H1 (cell line): ENCODE measurements at regions not wholly inside any gene's neighbourhood (a gene's known extent, or its start where the extent isn't known, plus 50 kb on each side); places are given as distances from the start of the nearest gene placed in this dataset.

Experiments used
- ASH2L ChIP-seq: fragments of 200-600, 300-600 bp; sonication (generic); IDR thresholded peaks from one replicate; pipeline ENCODE4 v1.7.1; 2017; ENCODE audit warnings: low read length
- BCL11A ChIP-seq, 2 experiments: IDR thresholded peaks; one replicate each; pipeline ENCODE4 v1.6.1; 2011; ENCODE audit warnings: low read depth in 2 of 2, low read length in 2 of 2, mild to moderate bottlenecking in 2 of 2
- BRCA1 ChIP-seq: IDR thresholded peaks from 2 replicates; pipeline ENCODE4 v1.6.1; 2012; ENCODE audit warnings: low read depth, low read length, improper control_type of control experiment
- CBX8 ChIP-seq: fragments of 300-800, 300-1000 bp; sonication (generic); IDR thresholded peaks from 2 replicates; pipeline ENCODE4 v1.7.1; 2016; ENCODE audit warnings: low read depth, low read length, borderline replicate concordance
- EGR1 ChIP-seq: IDR thresholded peaks from 2 replicates; pipeline ENCODE4 v1.6.1; 2011; ENCODE audit warnings: low read depth, low read length, borderline replicate concordance
- HDAC2 ChIP-seq, 2 experiments: fragments of 300-600 bp in 1 of 2; sonication (generic) in 1 of 2; IDR thresholded peaks; 2 replicates each; pipeline ENCODE4 v1.6.1; 2011 to 2012; ENCODE audit warnings: low read depth in 2 of 2, low read length in 2 of 2, mild to moderate bottlenecking in 2 of 2, moderate library complexity in 2 of 2, borderline replicate concordance in 1 of 2, inconsistent platforms in 1 of 2
- NRF1 ChIP-seq: IDR thresholded peaks from 2 replicates; pipeline ENCODE4 v1.6.1; 2011; ENCODE audit warnings: mild to moderate bottlenecking, low read depth, low read length, improper control_type of control experiment
- RAD21 ChIP-seq, 2 experiments: IDR thresholded peaks in 1 of 2; conservative IDR thresholded peaks in 1 of 2; 2 replicates each; pipeline ENCODE4 v1.6.1; 2011; ENCODE audit warnings: low read depth in 2 of 2, low read length in 2 of 2, improper control_type of control experiment in 1 of 2, inconsistent platforms in 1 of 2, mild to moderate bottlenecking in 1 of 2, moderate library complexity in 1 of 2
- RBBP5 ChIP-seq: IDR thresholded peaks from 2 replicates; pipeline ENCODE4 v1.7.1; 2012; ENCODE audit warnings: low read depth, mild to moderate bottlenecking, inconsistent platforms, low read length, moderate library complexity, borderline replicate concordance
- RXRA ChIP-seq: IDR thresholded peaks from 2 replicates; pipeline ENCODE4 v1.6.1; 2011; ENCODE audit warnings: low read depth, mild to moderate bottlenecking, low read length, moderate library complexity; ENCODE audit not compliant: insufficient read depth
- SIRT6 ChIP-seq: IDR thresholded peaks from one replicate; pipeline ENCODE4 v1.7.1; 2012; ENCODE audit warnings: low read length, inconsistent platforms
- SIX5 ChIP-seq: IDR thresholded peaks from 2 replicates; pipeline ENCODE4 v1.6.1; 2011; ENCODE audit warnings: mild to moderate bottlenecking, low read depth, low read length
- SRF ChIP-seq: IDR thresholded peaks from 2 replicates; pipeline ENCODE4 v1.6.1; 2011; ENCODE audit warnings: mild to moderate bottlenecking, low read depth, low read length, moderate library complexity
- TAF1 ChIP-seq: IDR thresholded peaks from 2 replicates; pipeline ENCODE4 v1.6.1; 2011; ENCODE audit warnings: mild to moderate bottlenecking, low read depth, low read length

GRCh38 chr10:42951486-42952251 lies 125.2 kb upstream of the RET start (continued):
- TF ChIP-seq SRF (no peak), RAD21 (IDR thresholded peaks at IDR 0.05 in 1 of 2, conservative IDR thresholded peaks at IDR 0.05 in 1 of 2; ENCODE audit: low read depth in 2 of 2, low read length in 2 of 2) (peak; percentile 32 to 43; a peak in 3 of 4 replicates), BRCA1 (no peak), ASH2L (peak; percentile 36), RXRA (no peak), BCL11A (IDR thresholded peaks at IDR 0.05; ENCODE audit: low read depth in 2 of 2, low read length in 2 of 2) (no peak), TAF1 (no peak), CBX8 (no peak), NRF1 (no peak), SIRT6 (no peak), SIX5 (no peak), EGR1 (no peak; the same call in 1 of the 2 replicates), RBBP5 (no peak), HDAC2 (IDR thresholded peaks at IDR 0.05; ENCODE audit: borderline replicate concordance in 1 of 2, low read depth in 2 of 2, low read length in 2 of 2) (no peak)
